Breast epithelium (tissue), 4 donors: ENCODE measurements at regions not wholly inside any gene's neighbourhood (a gene's known extent, or its start where the extent isn't known, plus 50 kb on each side); places are given as distances from the start of the nearest gene placed in this dataset.

Experiments
- DNase-seq, 2 donors: peaks; one replicate each; pipeline ENCODE4 v3.0.0-alpha.2; 2019; ENCODE audit warnings: low spot score in 2 of 2
- H3K27ac ChIP-seq, 2 donors: fragments of 200-600 bp; sonication (generic) in 1 of 2; one replicate each; pipeline ENCODE4 v1.5.1; 2016 to 2019; ENCODE audit warnings: mild to moderate bottlenecking in 1 of 2
- H3K27me3 ChIP-seq, 2 donors: fragments of 200-600 bp; sonication (generic) in 1 of 2; one replicate each; pipeline versions ENCODE4 v1.5.1 to v1.6.0; 2017 to 2019; ENCODE audit warnings: control low read depth in 1 of 2, mild to moderate bottlenecking in 1 of 2
- H3K36me3 ChIP-seq: fragments of 200-600 bp; one replicate; pipeline ENCODE4 v1.5.1; 2019
- H3K4me1 ChIP-seq, 2 donors: fragments of 200-600 bp; sonication (generic); one replicate each; pipeline ENCODE4 v1.5.1; 2016 to 2019; ENCODE audit warnings: control low read depth in 1 of 2
- H3K4me3 ChIP-seq, 3 donors: fragments of 200-600 bp; sonication (generic); 1 replicate in 2 of 3; 2 replicates in 1 of 3; pipeline ENCODE4 v1.5.1; 2016 to 2019; ENCODE audit warnings: mild to moderate bottlenecking in 3 of 3, moderate library complexity in 2 of 3
- H3K9me3 ChIP-seq, 2 donors: fragments of 200-600 bp; sonication (generic) in 1 of 2; one replicate each; pipeline ENCODE4 v1.5.1; 2016 to 2019; ENCODE audit warnings: control low read depth in 1 of 2
- CTCF ChIP-seq, 3 donors: fragments of 450-650 bp; IDR thresholded peaks; one replicate each; pipeline ENCODE4 v1.5.1; 2016 to 2017; ENCODE audit warnings: antibody characterized with exemption in 3 of 3, mild to moderate bottlenecking in 3 of 3, moderate library complexity in 3 of 3
- POLR2A ChIP-seq: fragments of 450-650 bp; IDR thresholded peaks from one replicate; pipeline ENCODE4 v1.6.1; 2016; ENCODE audit warnings: antibody characterized with exemption, mild to moderate bottlenecking, moderate library complexity
- POLR2AphosphoS5 ChIP-seq, 3 donors: sonication (generic); formaldehyde crosslinking; IDR thresholded peaks; one replicate each; pipeline ENCODE4 v1.6.1; 2017; ENCODE audit warnings: antibody characterized with exemption in 3 of 3
- intact Hi-C: fragments of 100-400 bp; cut with DNase I; formaldehyde crosslinking; loops from one replicate; pipeline ENCODE4 v1.15.1; 2023; ENCODE audit warnings: low total_unique reads

DNA sequence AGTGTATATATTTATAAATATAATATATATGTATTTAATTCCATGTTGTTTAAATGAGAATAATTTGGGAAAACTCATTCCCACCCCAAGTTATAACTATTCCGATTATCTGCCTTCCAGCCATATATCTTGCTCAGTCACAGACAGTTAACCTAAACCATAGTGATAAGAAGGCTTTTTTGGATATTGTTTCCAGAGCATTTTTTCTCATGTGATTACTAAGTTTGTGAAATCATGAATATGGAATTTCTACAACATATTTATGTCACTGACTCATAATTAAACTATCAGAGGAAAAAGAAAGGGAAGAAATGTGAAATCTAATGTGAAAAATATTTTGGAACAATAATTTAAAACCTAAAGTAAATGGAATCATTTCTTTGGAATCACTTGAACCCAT lies 1163.5 kb upstream of the PABPC4L start:
- Histone ChIP-seq H3K27ac (no peak overlapping the region), H3K36me3 (no peaks in the 10 kb centered on the region), H3K4me3 (no peak overlapping the region), H3K9me3 (no peaks in the 10 kb centered on the region), H3K27me3 (no peaks in the 10 kb centered on the region), H3K4me1 (no peaks in the 10 kb centered on the region)
- intact Hi-C loops, result no loop called here
- no peak for TF ChIP-seq POLR2AphosphoS5 (IDR thresholded peaks at IDR 0.05)
- no peak for DNase-seq

DNA sequence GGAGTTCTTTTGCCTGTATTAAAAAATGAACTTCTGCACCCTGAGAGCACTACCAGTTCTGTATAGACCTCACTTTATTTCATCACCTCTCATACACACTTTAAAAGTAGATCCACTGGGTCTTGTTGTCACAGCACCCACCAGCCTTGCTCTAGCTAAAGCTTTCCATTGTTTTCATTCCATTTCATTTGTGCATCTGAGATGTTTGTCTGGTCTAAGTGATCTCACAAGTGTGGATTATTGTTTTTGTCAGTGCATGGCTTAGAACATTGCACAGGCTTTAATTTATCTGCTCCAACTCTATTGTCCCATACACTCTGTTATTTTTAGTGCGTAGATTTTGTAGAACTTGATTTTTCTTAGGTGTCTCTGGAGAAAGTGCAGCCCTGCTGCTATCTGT lies 1157.5 kb upstream of the PABPC4L start:
- H3K4me3 ChIP-seq, result no peak overlapping the region
- no peaks in the 10 kb centered on the region for H3K27me3 ChIP-seq
- H3K9me3 ChIP-seq, result no peaks in the 10 kb centered on the region
- intact Hi-C loops, result no loop called here
- H3K27ac ChIP-seq, result no peak overlapping the region
- DNase-seq, result no peak
- TF ChIP-seq POLR2AphosphoS5 (IDR thresholded peaks at IDR 0.05) (no peak), POLR2A (no peak), CTCF (IDR thresholded peaks at IDR 0.05) (no peak)
- H3K4me1 ChIP-seq, result no peaks in the 10 kb centered on the region
- no peaks in the 10 kb centered on the region for H3K36me3 ChIP-seq

- Histone ChIP-seq H3K4me3 (no peak overlapping the region), H3K36me3 (no peaks in the 10 kb centered on the region), H3K4me1 (no peaks in the 10 kb centered on the region), H3K9me3 (no peaks in the 10 kb centered on the region), H3K27me3 (no peaks in the 10 kb centered on the region), H3K27ac (no peak overlapping the region)
- TF ChIP-seq CTCF (IDR thresholded peaks at IDR 0.05), result no peak
- no peak for TF ChIP-seq POLR2A
- no peak for TF ChIP-seq POLR2AphosphoS5 (IDR thresholded peaks at IDR 0.05)
- no peak for DNase-seq
- intact Hi-C loops, result no loop called here
Measured at GRCh38 chr4:135357091-135357490, 1155.5 kb upstream of the PABPC4L start.

GRCh38 chr4:135354876-135355275 lies 1153.3 kb upstream of the PABPC4L start:
- TF ChIP-seq CTCF (IDR thresholded peaks at IDR 0.05), result no peak
- TF ChIP-seq POLR2AphosphoS5 (IDR thresholded peaks at IDR 0.05), result no peak
- no peak for TF ChIP-seq POLR2A
- no peaks in the 10 kb centered on the region for H3K27me3 ChIP-seq
- intact Hi-C loops, result no loop called here

DNA sequence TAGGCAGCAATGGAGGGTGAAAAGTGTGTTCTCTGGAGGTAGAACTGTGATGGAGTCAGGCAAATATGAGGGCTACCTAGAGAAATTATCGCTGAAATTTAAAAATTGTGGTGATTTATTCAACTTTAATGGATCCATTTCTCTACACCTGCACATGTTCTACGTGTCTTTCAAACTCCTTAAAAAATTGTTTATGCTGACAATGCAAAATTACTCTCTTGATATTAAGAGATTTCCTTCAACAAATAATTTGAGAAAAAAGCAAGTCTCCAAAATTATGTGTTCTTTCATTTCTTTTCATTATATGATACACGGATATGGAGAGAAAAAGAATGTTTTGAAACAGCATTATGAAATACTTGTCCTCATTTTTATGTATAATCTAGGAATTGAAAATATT lies 1151.4 kb upstream of the PABPC4L start:
- intact Hi-C loops, result no loop called here
- H3K4me1 ChIP-seq, result no peaks in the 10 kb centered on the region
- H3K9me3 ChIP-seq, result no peaks in the 10 kb centered on the region
- no peak for TF ChIP-seq CTCF (IDR thresholded peaks at IDR 0.05)
- no peak for TF ChIP-seq POLR2A
- TF ChIP-seq POLR2AphosphoS5 (IDR thresholded peaks at IDR 0.05), result no peak
- DNase-seq, result no peak
- H3K36me3 ChIP-seq, result no peaks in the 10 kb centered on the region
- no peak overlapping the region for H3K4me3 ChIP-seq
- H3K27me3 ChIP-seq, result no peaks in the 10 kb centered on the region
- H3K27ac ChIP-seq, result no peak overlapping the region

More at GRCh38 chr4:135354876-135355275, 1153.3 kb upstream of the PABPC4L start:
- no peak for DNase-seq
- H3K4me3 ChIP-seq, result no peak overlapping the region
- no peaks in the 10 kb centered on the region for H3K4me1 ChIP-seq
- no peak overlapping the region for H3K27ac ChIP-seq
- no peaks in the 10 kb centered on the region for H3K36me3 ChIP-seq
- H3K9me3 ChIP-seq, result no peaks in the 10 kb centered on the region

GRCh38 chr4:135344492-135344891 lies 1142.9 kb upstream of the PABPC4L start:
- TF ChIP-seq POLR2A, result no peak
- TF ChIP-seq POLR2AphosphoS5 (IDR thresholded peaks at IDR 0.05), result no peak
- no peak for TF ChIP-seq CTCF (IDR thresholded peaks at IDR 0.05)
- Histone ChIP-seq H3K27ac (no peak overlapping the region), H3K4me3 (no peak overlapping the region), H3K9me3 (peaks cover 0 to 6% of the 10 kb centered on the region in 2 donors), H3K36me3 (no peaks in the 10 kb centered on the region), H3K27me3 (no peaks in the 10 kb centered on the region), H3K4me1 (no peaks in the 10 kb centered on the region)
- intact Hi-C loops, result no loop called here
- DNase-seq, result no peak
